ENCODE measurements at regions not wholly inside any gene's neighbourhood (a gene's known extent, or its start where the extent isn't known, plus 50 kb on each side); places are given as distances from the start of the nearest gene placed in this dataset.

DNA sequence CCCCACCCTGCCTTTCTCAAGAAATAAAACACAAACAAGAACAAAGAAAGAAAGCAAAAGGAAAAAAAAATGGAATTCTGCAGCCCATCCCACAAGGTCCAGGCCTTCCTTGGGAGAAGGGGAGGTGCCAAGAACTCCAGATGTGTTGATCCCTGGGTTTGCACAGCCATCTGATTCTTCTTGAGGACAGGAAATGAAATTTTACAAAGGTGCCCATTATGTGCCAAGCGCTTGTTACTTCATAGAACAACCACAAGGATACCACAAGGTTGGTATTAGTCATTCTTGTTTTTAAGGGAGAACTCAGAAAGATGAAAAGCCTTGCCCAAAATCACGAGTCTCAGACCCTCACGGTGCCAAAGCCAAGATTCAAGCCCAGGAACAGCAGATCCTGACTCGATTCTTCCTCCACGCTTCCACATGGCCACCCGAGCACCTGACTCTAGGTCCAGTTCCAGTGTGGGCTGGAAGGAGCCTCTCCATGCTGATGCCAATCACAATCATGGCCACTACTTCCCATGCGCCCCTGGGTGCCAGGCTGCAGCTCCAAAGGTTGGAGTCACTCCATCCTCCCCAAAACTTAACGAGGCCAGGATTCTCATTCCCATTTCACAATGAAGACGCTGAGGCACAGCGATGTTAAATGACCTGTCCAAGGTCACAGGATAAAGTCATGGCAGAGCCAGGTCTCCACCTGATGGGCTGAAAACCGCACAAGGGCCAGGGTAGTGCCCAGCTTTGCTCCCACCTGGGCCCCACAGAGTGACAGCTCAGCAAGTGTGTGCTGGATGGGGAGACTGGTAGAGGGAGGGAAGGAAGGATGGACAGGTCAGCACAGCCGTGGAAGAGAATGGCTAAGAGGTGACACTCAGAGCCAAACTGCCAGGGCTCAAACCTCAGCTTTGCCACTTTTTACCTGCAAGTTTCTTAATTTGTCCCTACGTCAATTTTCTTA is 66.7 kb upstream of the TOP1 start:
- no peak for DNase-seq

- no peak for DNase-seq
Observed at GRCh38 chr20:40962733-40963504, 65.7 kb upstream of the TOP1 start.

DNA sequence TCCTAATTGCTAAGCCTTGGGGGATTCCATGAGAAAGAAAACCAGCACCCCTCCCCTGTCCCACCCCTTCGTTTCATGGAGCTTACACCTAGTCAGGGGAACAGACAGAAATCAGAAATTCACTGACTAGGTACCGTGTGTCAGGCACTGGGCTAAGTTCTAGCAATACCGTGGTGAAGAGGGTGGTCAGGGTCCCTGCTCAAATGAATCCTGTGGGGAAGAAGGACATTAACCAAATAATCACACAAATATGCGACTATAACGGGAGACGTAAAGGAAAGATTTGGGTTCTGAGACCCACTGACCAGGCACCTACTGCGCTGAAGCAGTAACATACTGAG is 65.1 kb upstream of the TOP1 start:
- no peak for DNase-seq

- DNase-seq: no peak
Observed at GRCh38 chr20:40965671-40966070, 63.0 kb upstream of the TOP1 start.

- no peak for DNase-seq
Observed at GRCh38 chr20:40966103-40966502, 62.5 kb upstream of the TOP1 start.

GRCh38 chr20:40966516-40967185 is 62.0 kb upstream of the TOP1 start:
- no peak for DNase-seq

- DNase-seq: no peak
Observed at GRCh38 chr20:40967700-40968099, 60.9 kb upstream of the TOP1 start.

DNA sequence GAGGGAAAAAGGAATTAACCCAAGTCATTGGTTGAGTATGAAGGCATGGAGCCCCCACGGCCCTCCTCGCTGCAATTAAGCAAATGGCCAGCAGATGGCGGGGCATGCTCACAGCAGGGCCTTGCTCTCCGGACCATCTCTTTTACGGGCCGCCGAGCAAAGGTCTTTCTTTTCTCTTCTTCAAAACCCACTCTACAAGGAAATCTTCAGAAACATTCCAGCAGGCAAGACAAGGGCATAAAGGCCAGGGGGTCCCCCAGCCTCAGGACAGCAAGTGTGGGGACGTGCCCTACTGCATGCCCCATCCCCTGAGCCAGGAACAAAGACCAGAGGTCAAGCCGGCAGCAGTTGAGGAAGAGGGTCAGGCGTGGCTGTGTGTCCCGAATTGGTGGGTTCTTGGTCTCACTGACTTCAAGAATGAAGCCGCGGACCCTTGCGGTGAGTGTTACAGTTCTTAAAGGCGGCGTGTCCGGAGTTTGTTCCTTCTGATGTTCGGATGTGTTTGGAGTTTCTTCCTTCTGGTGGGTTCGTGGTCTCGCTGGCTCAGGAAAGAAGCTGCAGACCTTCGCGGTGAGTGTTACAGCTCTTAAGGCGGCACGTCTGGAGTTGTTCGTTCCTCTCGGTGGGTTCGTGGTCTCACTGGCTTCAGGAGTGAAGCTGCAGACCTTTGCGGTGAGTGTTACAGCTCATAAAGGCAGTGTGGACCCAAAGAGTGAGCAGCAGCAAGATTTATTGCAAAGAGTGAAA is 59.6 kb upstream of the TOP1 start:
- DNase-seq: peak; percentile 36

DNA sequence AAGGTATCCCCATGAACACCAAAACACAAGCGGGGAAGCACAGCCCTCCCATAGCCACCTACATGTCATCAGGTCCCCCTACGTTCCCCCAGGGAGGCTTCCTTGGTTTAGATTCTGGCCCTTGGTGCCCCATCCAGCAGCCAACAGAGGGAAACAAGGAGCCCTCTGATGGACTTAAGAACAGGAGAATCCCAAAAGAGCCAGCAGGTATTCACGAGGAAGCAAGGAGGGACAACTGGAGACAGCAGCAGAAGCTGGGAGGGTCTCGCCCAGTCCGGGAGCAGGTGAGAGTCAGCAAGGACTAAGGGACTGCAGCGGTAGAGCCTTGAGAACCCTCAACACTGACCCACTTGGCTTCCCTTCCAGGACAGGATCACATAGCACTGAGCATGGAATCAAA is 58.4 kb upstream of the TOP1 start:
- no peak for DNase-seq

DNA sequence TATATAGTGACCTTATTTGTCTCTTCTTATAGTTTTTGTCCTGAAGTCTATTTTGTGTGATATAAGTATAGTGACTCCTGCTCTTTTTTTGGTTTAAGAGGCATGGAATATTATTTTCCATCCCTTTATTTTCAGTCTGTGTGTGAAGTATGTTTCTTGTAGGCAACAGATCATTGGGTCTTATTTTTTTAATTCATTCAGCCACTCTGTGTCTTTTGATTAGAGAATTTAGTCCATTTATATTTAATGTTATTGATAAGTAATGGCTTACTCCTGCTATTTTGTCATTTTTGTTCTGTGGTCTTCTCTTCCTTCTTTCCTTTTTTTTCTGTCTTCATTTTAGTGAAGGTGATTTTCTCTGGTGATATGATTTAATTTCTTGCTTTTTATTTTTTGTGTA is 51.4 kb upstream of the TOP1 start:
- DNase-seq: no peak

- no peak for DNase-seq
Observed at GRCh38 chr20:40978761-40979160, 49.9 kb upstream of the TOP1 start.
